SK-N-SH (cell line): ENCODE measurements at regions not wholly inside any gene's neighbourhood (a gene's known extent, or its start where the extent isn't known, plus 50 kb on each side); places are given as distances from the start of the nearest gene placed in this dataset.

Experiments used
- CTCF ChIA-PET: fragments of 300-600, 350-600 bp; formaldehyde crosslinking; extraction: SDS; loops from one replicate; lab custom pipeline; 2021; lab: Yijun Ruan, JAX
- POLR2A ChIA-PET: fragments of 350-600 bp; sonication (Branson Sonifier 250); formaldehyde crosslinking; extraction: SDS; loops from one replicate; lab custom pipeline; 2020; ENCODE audit warnings: antibody characterized with exemption, inconsistent platforms; lab: Yijun Ruan, JAX
- DNase-seq: peaks from one replicate; pipeline ENCODE4 v3.0.0; 2012
- H2AFZ ChIP-seq: fragments of 200-600 bp; sonication (generic); 2 replicates; pipeline ENCODE4 v1.8.1; 2016; ENCODE audit warnings: antibody characterized with exemption, mild to moderate bottlenecking, low read depth
- H3F3A ChIP-seq: fragments of 200-600 bp; sonication (generic); replicated peaks from 2 replicates; pipeline ENCODE3; 2016; ENCODE audit warnings: antibody characterized with exemption, mild to moderate bottlenecking; ENCODE audit not compliant: insufficient read depth
- H3K27ac ChIP-seq, 2 experiments: fragments of 200-500 bp in 1 of 2; fragments of 200-600 bp in 1 of 2; sonication (Bioruptor generic) in 1 of 2; sonication (generic), shearing (Covaris generic) in 1 of 2; 2 replicates each; pipeline versions ENCODE4 v1.5.1 to v1.6.1; 2014 to 2016; ENCODE audit warnings: low read depth in 2 of 2, inconsistent platforms in 1 of 2, low read length in 1 of 2, mild to moderate bottlenecking in 1 of 2, mixed read lengths in 1 of 2
- H3K27me3 ChIP-seq: fragments of 200-600 bp; sonication (generic), shearing (Covaris generic); 2 replicates; pipeline ENCODE4 v1.6.1; 2016; ENCODE audit warnings: mixed run types; ENCODE audit not compliant: insufficient read depth
- H3K36me3 ChIP-seq, 2 experiments: fragments of 200-500 bp in 1 of 2; fragments of 200-600 bp in 1 of 2; sonication (Bioruptor generic) in 1 of 2; sonication (generic) in 1 of 2; replicated peaks in 1 of 2; 2 replicates each; pipeline versions ENCODE3 to v1.5.1; 2014 to 2016; ENCODE audit warnings: low read length in 1 of 2, mild to moderate bottlenecking in 1 of 2; ENCODE audit not compliant: insufficient read depth in 2 of 2, control insufficient read depth in 1 of 2
- H3K4me1 ChIP-seq, 2 experiments: fragments of 200-500 bp in 1 of 2; fragments of 200-600 bp in 1 of 2; sonication (Bioruptor generic) in 1 of 2; sonication (generic), shearing (Covaris generic) in 1 of 2; 2 replicates each; pipeline versions ENCODE4 v1.5.1 to v1.6.1; 2014 to 2016; ENCODE audit warnings: low read depth in 1 of 2, low read length in 1 of 2, mixed run types in 1 of 2; ENCODE audit not compliant: insufficient read depth in 2 of 2, control insufficient read depth in 1 of 2
- H3K4me2 ChIP-seq: fragments of 200-600 bp; sonication (generic), shearing (Covaris generic); 2 replicates; pipeline ENCODE4 v1.6.1; 2017; ENCODE audit warnings: mixed run types
- H3K4me3 ChIP-seq, 2 experiments: fragments of 200-500 bp in 1 of 2; fragments of 200-600 bp in 1 of 2; sonication (Bioruptor generic) in 1 of 2; sonication (generic), shearing (Covaris generic) in 1 of 2; 2 replicates each; pipeline versions ENCODE4 v1.5.1 to v1.8.1; 2014 to 2016; ENCODE audit warnings: low read depth in 2 of 2, inconsistent platforms in 1 of 2, low read length in 1 of 2, mild to moderate bottlenecking in 1 of 2, mixed read lengths in 1 of 2, moderate library complexity in 1 of 2
- H3K79me2 ChIP-seq: fragments of 200-600 bp; sonication (generic); 2 replicates; pipeline ENCODE4 v1.8.1; 2017; ENCODE audit warnings: mild to moderate bottlenecking; ENCODE audit not compliant: insufficient read depth
- H3K9ac ChIP-seq: fragments of 200-600 bp; sonication (generic); 2 replicates; pipeline ENCODE4 v1.6.1; 2017; ENCODE audit warnings: mixed run types
- H3K9me2 ChIP-seq: fragments of 200-600 bp; sonication (generic); 2 replicates; pipeline ENCODE4 v1.6.1; 2017; ENCODE audit warnings: mixed run types
- H3K9me3 ChIP-seq: fragments of 200-600 bp; sonication (generic); 2 replicates; pipeline ENCODE4 v1.6.1; 2017; ENCODE audit warnings: mixed run types, mild to moderate bottlenecking, moderate library complexity
- H4K20me1 ChIP-seq: fragments of 200-600 bp; sonication (generic); 2 replicates; pipeline ENCODE4 v1.6.1; 2017; ENCODE audit warnings: mild to moderate bottlenecking, mixed run types; ENCODE audit not compliant: insufficient read depth
- CTCF ChIP-seq: fragments of 200-600 bp; sonication (generic); IDR thresholded peaks from 2 replicates; pipeline ENCODE4 v1.6.1; 2017; ENCODE audit warnings: antibody characterized with exemption, mild to moderate bottlenecking, moderate library complexity
- ELF1 ChIP-seq: IDR thresholded peaks from 2 replicates; pipeline ENCODE4 v1.4.0; 2012
- EZH2phosphoT487 ChIP-seq: fragments of 200-600 bp; sonication (generic); IDR thresholded peaks from 2 replicates; pipeline ENCODE4 v1.6.1; 2017; ENCODE audit warnings: low read depth, mixed run types, mild to moderate bottlenecking, antibody characterized with exemption, moderate library complexity, borderline replicate concordance
- FOSL2 ChIP-seq: IDR thresholded peaks from 2 replicates; pipeline ENCODE4 v1.4.0; 2012; ENCODE audit warnings: low read depth, mild to moderate bottlenecking, moderate library complexity, borderline replicate concordance
- FOXM1 ChIP-seq: IDR thresholded peaks from 2 replicates; pipeline ENCODE4 v1.4.0; 2012; ENCODE audit warnings: low read depth, mild to moderate bottlenecking
- GABPA ChIP-seq: IDR thresholded peaks from 2 replicates; pipeline ENCODE4 v1.4.0; 2012; ENCODE audit warnings: low read depth, mild to moderate bottlenecking
- JUND ChIP-seq: IDR thresholded peaks from 2 replicates; pipeline ENCODE4 v1.4.0; 2012
- MEF2A ChIP-seq: IDR thresholded peaks from 2 replicates; pipeline ENCODE4 v1.4.0; 2012; ENCODE audit warnings: low read depth, borderline replicate concordance
- NRF1 ChIP-seq: IDR thresholded peaks from 2 replicates; pipeline ENCODE4 v1.6.1; 2012; ENCODE audit warnings: low read depth, mild to moderate bottlenecking, low read length
- POLR2AphosphoS5 ChIP-seq: IDR thresholded peaks from 2 replicates; pipeline ENCODE4 v1.6.1; 2012; ENCODE audit warnings: low read depth, low read length
- RAD21 ChIP-seq: IDR thresholded peaks from 2 replicates; pipeline ENCODE4 v1.6.1; 2012; ENCODE audit warnings: mild to moderate bottlenecking, low read length
- REST ChIP-seq: IDR thresholded peaks from 2 replicates; pipeline ENCODE4 v1.6.1; 2012; ENCODE audit warnings: mild to moderate bottlenecking, low read depth, low read length, moderate library complexity
- RFX5 ChIP-seq: IDR thresholded peaks from 2 replicates; pipeline ENCODE4 v1.6.1; 2012; ENCODE audit warnings: mild to moderate bottlenecking, improper control_type of control experiment, low read length
- SMC3 ChIP-seq: IDR thresholded peaks from 2 replicates; pipeline ENCODE4 v1.6.1; 2012; ENCODE audit warnings: low read depth, low read length, improper control_type of control experiment
- TAF1 ChIP-seq: IDR thresholded peaks from 2 replicates; pipeline ENCODE4 v1.6.1; 2012; ENCODE audit warnings: low read depth, mild to moderate bottlenecking, low read length, moderate library complexity, borderline replicate concordance
- YY1 ChIP-seq: IDR thresholded peaks from 2 replicates; pipeline ENCODE4 v1.4.0; 2012; ENCODE audit warnings: low read depth, mild to moderate bottlenecking
- WGBS: methylation state at CpG from one replicate; pipeline ENCODE4 v1.1.6; 2017; ENCODE audit warnings: low lambda C conversion rate; 5-methylcytosine and 5-hydroxymethylcytosine counted together
- TF ChIP-seq, protein P1 (sequence below): fragments of 150-350 bp; IDR thresholded peaks from 2 replicates; pipeline ENCODE4 v1.6.1; 2016; ENCODE audit warnings: mild to moderate bottlenecking, low read depth, low read length
- TF ChIP-seq, protein P2 (sequence below): fragments of 150-350 bp; IDR thresholded peaks from 2 replicates; pipeline ENCODE4 v1.6.1; 2017; ENCODE audit warnings: antibody characterized with exemption, low read length, low read depth, borderline replicate concordance

DNA sequence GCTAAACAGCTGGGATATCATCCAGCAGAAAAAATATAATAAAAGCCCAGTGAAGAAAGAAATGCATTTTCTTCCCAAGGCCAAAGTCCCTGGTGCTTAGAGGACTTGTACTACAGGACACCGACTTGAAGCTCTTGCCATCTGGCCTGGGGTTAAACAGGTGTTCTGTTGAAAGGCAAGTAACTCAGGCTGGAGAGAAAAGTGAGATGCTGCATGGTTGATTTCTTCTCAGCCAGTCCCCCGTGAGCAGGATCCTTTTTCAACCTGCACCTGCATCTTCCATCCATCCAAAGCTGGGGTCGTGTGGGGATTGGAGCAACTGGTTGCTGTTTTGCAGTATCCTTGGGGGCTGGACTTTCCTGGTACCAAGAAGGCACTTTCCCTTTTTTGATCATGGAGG is 146.1 kb upstream of the RPS23 start:
- no peaks in the 10 kb centered on the region for H3K9me2 ChIP-seq
- H2AFZ ChIP-seq, result no peak overlapping the region
- 66% methylated on average over 2 of the region's 3 CpGs for WGBS
- H3F3A ChIP-seq, result peaks cover 11% of the 10 kb centered on the region
- no peak for TF ChIP-seq GABPA
- TF ChIP-seq ELF1, result no peak
- TF ChIP-seq RAD21, result no peak
- TF ChIP-seq, protein P1, sequence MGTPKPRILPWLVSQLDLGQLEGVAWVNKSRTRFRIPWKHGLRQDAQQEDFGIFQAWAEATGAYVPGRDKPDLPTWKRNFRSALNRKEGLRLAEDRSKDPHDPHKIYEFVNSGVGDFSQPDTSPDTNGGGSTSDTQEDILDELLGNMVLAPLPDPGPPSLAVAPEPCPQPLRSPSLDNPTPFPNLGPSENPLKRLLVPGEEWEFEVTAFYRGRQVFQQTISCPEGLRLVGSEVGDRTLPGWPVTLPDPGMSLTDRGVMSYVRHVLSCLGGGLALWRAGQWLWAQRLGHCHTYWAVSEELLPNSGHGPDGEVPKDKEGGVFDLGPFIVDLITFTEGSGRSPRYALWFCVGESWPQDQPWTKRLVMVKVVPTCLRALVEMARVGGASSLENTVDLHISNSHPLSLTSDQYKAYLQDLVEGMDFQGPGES, result no peak
- TF ChIP-seq, protein P2, sequence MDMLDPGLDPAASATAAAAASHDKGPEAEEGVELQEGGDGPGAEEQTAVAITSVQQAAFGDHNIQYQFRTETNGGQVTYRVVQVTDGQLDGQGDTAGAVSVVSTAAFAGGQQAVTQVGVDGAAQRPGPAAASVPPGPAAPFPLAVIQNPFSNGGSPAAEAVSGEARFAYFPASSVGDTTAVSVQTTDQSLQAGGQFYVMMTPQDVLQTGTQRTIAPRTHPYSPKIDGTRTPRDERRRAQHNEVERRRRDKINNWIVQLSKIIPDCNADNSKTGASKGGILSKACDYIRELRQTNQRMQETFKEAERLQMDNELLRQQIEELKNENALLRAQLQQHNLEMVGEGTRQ, result no peak
- TF ChIP-seq FOSL2, result no peak
- no peak for TF ChIP-seq JUND
- TF ChIP-seq POLR2AphosphoS5, result no peak
- no peak for TF ChIP-seq NRF1
- no peak for TF ChIP-seq CTCF
- no peak for TF ChIP-seq REST
- TF ChIP-seq YY1, result no peak
- TF ChIP-seq EZH2phosphoT487, result no peak
- no peak for TF ChIP-seq TAF1
- TF ChIP-seq FOXM1, result no peak
- no peak for TF ChIP-seq SMC3
- no peak for TF ChIP-seq RFX5
- no peak for TF ChIP-seq MEF2A
- no peaks in the 10 kb centered on the region for H3K36me3 ChIP-seq
- H3K79me2 ChIP-seq, result no peaks in the 10 kb centered on the region
- H3K9me3 ChIP-seq, result no peaks in the 10 kb centered on the region
- H4K20me1 ChIP-seq, result no peaks in the 10 kb centered on the region
- no peak overlapping the region for H3K4me3 ChIP-seq
- peaks cover 6 to 11% of the 10 kb centered on the region in 2 experiments; a peak in 3 of 4 replicates for H3K4me1 ChIP-seq
- no peaks in the 10 kb centered on the region for H3K27me3 ChIP-seq
- no peak overlapping the region for H3K9ac ChIP-seq
- no peak for DNase-seq
- H3K4me2 ChIP-seq, result no peak overlapping the region
- ChIA-PET POLR2A (no interaction called here), CTCF (interaction anchor here (0.8 to 0.9 kb wide), 3 partner anchors 16 to 1049 kb away, joined by 3 read pairs; no protein-coding TSS in a partner anchor)
- H3K27ac ChIP-seq, result no peak overlapping the region
